ENCODE measurements at regions not wholly inside any gene's neighbourhood (a gene's known extent, or its start where the extent isn't known, plus 50 kb on each side); places are given as distances from the start of the nearest gene placed in this dataset.
"Not testable (repeated sequence)": the region's sequence is repeated elsewhere in the genome, so short reads cannot be mapped to it uniquely, and the experiment has no call there.

GRCh38 chr18:37853706-37854105 lies 288.1 kb upstream of the CELF4 start:
- no peak for DNase-seq (ENCODE audit: low spot score in 2 of 2)
- H3K9me3 Mint-ChIP-seq, result peaks cover 19 to 24% of the 10 kb centered on the region in 2 donors
- H3K36me3 Mint-ChIP-seq, result no peaks in the 10 kb centered on the region
- peak overlapping the region in 1 of 2 donors; percentile 2 for H3K27ac Mint-ChIP-seq
- no peak for ATAC-seq

DNA sequence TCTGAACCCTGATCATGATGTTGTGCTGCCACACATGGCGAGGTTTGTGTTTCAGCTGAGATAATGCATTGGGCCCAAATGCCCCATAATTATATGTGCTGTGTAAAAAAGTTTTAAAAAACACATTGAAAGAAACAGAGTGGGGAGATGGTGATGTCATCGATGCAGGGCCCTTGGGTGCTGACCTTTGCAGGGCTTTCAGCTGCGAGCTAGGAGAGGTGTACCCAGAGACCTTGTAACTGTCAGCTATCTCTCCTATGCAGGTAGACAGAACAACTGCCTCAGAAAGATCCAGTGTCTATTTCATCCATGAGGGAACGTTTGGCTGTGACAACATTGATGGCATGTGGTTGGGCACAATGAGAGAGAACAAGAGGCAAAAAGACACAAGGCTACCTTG lies 286.9 kb upstream of the CELF4 start:
- Mint-ChIP-seq H3K9me3 (peaks cover 16% of the 10 kb centered on the region in 2 donors), H3K36me3 (no peaks in the 10 kb centered on the region), H3K27ac (no peak overlapping the region)
- ATAC-seq (no peak), DNase-seq (ENCODE audit: low spot score in 2 of 2) (no peak)

DNA sequence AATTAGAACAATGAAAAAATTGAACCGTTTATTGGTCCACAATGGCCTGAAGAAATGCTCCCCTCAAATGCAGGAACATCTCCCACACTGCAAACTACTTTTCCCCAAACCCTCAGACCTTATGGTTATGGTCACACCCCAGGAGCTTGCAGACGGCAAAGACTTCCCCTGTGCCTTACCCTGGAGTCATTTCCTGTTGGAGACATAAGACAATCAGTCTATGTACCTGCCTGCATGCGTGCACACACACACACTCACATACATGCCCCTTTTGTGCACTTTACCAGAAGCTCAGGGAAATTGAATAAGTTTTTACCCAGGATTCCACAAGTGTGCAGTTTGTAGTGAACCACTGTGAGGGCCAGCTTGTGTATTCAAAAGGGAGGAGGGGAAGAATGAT lies 281.9 kb upstream of the CELF4 start:
- no peak for ATAC-seq
- peaks cover 7 to 8% of the 10 kb centered on the region in 2 donors for H3K9me3 Mint-ChIP-seq
- H3K27ac Mint-ChIP-seq, result no peak overlapping the region
- no peaks in the 10 kb centered on the region for H3K36me3 Mint-ChIP-seq
- DNase-seq (ENCODE audit: low spot score in 2 of 2), result no peak

DNA sequence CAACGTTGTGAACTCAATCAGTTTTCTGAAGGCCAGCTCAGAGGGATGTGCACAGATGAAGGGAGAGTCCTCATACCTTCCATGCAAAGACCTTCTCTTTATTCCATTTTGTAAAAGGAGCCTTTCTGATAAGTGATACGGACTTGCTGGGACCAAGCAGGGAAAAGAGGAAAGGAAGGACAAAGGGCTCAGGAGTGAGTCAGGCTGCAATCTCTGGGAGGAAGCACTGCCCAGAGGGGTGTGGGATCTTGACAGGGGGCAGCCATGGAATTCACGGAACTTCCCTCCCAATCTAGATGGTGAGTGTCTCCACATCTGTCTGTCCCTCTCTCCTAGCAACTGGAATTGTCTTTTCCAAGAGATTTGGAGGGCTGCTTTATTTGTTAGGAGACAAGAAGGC lies 281.4 kb upstream of the CELF4 start:
- DNase-seq (ENCODE audit: low spot score in 2 of 2) (no peak), ATAC-seq (no peak)
- Mint-ChIP-seq H3K27ac (no peak overlapping the region), H3K36me3 (no peaks in the 10 kb centered on the region), H3K9me3 (peaks cover 7 to 8% of the 10 kb centered on the region in 2 donors)

GRCh38 chr18:37845498-37845897 lies 279.9 kb upstream of the CELF4 start:
- Mint-ChIP-seq H3K36me3 (no peaks in the 10 kb centered on the region), H3K9me3 (peaks cover 3 to 4% of the 10 kb centered on the region in 2 donors), H3K27ac (no peak overlapping the region)
- DNase-seq (ENCODE audit: low spot score in 2 of 2) (no peak), ATAC-seq (no peak)

- Mint-ChIP-seq H3K27ac (no peak overlapping the region), H3K9me3 (peaks cover 0 to 3% of the 10 kb centered on the region in 2 donors), H3K36me3 (no peaks in the 10 kb centered on the region)
- DNase-seq (ENCODE audit: low spot score in 2 of 2) (no peak), ATAC-seq (no peak)
Measured at GRCh38 chr18:37844209-37844970, 278.8 kb upstream of the CELF4 start.

DNA sequence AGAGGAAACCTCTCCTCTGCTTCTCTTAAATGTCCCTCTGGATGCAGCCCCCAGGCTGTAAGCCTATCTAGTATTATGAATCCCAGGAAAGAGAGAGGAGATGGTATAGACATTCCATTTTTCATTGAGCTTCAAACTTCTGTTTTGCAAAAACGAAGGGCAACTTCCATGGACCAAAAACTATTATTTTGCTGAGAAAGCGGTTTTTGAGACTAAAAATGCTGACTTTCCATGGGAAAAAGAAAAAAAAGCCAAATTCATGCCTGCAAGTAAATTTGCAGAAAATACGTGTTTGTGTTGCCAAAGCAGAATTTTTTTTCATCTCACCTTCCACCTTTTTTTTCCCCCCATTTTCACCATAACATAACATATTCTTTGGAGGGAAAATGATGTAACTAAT lies 272.5 kb upstream of the CELF4 start:
- no peak for ATAC-seq
- no peak for DNase-seq (ENCODE audit: low spot score in 2 of 2)
- Mint-ChIP-seq H3K36me3 (peaks cover 0 to 9% of the 10 kb centered on the region in 2 donors), H3K9me3 (peaks cover 4 to 10% of the 10 kb centered on the region in 2 donors), H3K27ac (no peak overlapping the region)

DNA sequence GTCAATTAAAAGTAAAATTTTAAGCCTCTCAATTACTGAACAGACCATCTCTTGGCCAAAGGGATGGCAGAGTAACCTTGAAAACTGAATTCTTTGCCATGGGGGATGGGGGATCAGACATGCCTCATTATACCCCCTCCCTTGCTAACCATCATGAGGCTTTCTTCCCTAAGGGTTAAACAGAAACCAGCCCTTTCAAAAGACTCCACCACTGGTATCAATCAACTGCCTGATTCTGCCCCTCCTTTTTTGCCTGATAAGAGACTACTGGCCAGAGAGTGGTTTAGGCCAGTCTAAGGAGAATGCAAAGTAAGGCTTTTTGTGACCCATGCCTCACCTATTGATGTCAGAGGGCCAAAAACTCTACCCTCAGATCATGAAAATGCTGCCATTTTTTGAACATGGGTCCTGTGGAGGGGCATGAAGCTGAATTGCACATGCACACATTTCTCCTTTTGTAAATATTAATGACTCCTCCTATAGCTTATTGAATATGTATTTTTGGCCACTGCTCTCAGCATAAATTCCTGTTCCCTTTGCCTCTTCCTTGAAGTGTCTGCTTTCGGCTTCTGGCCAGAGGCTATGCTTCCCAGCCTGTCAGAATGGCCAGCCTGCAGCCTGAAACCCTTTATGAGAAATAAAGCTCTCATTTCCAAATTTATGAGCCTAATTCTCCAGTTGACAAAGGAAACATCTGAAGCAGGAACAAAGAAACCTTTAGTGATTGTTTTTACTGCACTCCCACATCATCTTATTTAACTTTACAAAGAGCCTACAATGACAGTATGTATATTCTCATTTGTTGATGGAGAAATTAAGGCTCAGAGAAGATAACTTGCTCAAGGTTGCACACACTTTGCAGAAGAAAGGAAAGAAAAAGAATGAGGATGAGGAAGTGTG lies 270.7 kb upstream of the CELF4 start:
- Mint-ChIP-seq H3K9me3 (peaks cover 11 to 14% of the 10 kb centered on the region in 2 donors), H3K36me3 (peaks cover 0 to 9% of the 10 kb centered on the region in 2 donors), H3K27ac (no peak overlapping the region)
- ATAC-seq, result no peak
- no peak for DNase-seq (ENCODE audit: low spot score in 2 of 2)

DNA sequence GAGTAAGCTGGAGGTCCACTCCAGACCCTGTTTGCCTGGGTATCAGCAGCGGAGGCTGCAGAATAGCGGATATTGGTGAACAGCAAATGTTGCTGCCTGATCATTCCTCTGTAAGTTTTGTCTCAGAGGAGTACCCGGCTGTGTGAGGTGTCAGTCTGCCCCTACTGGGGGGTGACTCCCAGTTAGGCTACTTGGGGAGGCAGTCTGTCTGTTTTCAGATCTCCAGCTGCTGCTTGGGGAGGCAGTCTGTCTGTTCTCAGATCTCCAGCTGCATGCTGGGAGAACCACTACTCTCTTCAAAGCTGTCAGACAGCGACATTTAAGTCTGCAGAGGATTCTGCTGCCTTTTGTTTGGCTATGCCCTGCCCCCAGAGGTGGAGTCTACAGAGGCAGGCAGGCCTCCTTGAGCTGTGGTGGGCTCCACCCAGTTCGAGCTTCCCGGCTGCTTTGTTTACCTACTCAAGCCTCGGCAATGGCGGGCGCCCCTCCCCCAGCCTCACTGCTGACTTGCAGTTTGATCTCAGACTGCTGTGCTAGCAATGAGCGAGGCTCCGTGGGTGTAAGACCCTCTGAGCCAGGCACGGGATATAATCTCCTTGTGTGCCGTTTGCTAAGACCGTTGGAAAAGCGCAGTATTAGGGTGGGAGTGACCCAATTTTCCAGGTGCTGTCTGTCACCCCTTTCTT lies 266.6 kb upstream of the CELF4 start:
- H3K36me3 Mint-ChIP-seq; DNase-seq (ENCODE audit: low spot score in 2 of 2); ATAC-seq; H3K27ac Mint-ChIP-seq: not testable (repeated sequence)
- peaks cover 11 to 13% of the 10 kb centered on the region in 2 donors for H3K9me3 Mint-ChIP-seq

DNA sequence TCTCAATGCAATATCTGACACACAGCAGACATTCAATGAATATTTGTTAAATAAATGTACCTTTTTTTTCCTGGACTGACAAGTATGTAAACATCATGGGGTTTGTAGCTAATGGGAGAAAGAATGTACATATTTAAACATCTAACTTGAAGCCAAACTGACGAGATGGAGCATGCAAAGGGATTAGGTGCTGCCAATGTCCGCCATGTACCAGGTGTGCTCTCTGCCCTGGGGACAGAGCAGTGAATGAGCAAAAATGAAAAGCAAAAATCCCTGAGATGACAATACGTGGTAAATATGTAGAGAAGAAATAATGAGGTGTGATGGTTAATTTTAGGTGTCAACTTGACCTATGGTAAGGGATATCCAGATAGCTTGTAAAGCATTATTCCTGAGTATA lies 247.4 kb upstream of the CELF4 start:
- Mint-ChIP-seq H3K27ac (no peak overlapping the region), H3K9me3 (peaks cover 23 to 37% of the 10 kb centered on the region in 2 donors), H3K36me3 (peaks cover 0 to 8% of the 10 kb centered on the region in 2 donors)
- no peak for DNase-seq (ENCODE audit: low spot score in 2 of 2)
- no peak for ATAC-seq

DNA sequence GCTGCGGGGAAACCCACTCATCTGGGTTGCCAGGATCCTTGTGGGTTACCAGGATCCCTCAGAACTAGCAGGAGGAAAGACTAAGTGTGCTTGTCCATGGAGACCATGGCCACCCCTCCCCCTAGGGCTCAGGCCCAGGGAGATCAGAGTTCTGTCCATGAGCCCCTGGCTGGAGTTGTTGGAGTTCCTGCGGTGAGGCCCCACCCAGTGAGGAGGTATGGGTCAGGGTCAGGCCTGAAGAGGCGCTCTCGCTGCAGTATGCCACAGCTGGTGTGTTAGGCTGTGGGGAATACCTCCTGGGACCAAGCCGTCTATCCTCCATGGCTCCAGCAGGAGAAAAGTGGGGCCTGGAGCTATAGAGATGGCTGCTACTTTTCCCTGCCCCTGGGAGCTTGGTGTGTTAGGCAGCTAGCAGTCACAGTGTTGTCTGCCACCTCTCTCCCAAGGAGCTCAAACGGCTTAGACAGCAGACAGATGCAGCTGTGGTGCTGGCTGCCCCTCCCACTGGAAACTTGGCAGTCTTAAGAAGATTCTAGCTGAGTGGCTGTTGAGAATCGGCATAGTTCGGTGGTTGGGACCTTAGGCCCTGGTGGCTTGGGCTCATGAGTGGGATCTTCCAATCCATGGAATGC lies 240.3 kb upstream of the CELF4 start:
- Mint-ChIP-seq H3K36me3 (peaks cover 0 to 6% of the 10 kb centered on the region in 2 donors), H3K9me3 (peaks cover 15 to 30% of the 10 kb centered on the region in 2 donors), H3K27ac (no peak overlapping the region)
- ATAC-seq, result no peak
- DNase-seq (ENCODE audit: low spot score in 2 of 2), result no peak

- DNase-seq (ENCODE audit: low spot score in 2 of 2), result no peak
- H3K9me3 Mint-ChIP-seq, result peaks cover 0 to 10% of the 10 kb centered on the region in 2 donors
- no peak for ATAC-seq
- no peaks in the 10 kb centered on the region for H3K36me3 Mint-ChIP-seq
- H3K27ac Mint-ChIP-seq, result no peak overlapping the region
Measured at GRCh38 chr18:37796823-37797349, 231.3 kb upstream of the CELF4 start.

GRCh38 chr18:37787452-37787851 lies 221.9 kb upstream of the CELF4 start:
- no peak overlapping the region for H3K27ac Mint-ChIP-seq
- no peak for DNase-seq (ENCODE audit: low spot score in 2 of 2)
- ATAC-seq, result no peak
- H3K9me3 Mint-ChIP-seq, result peaks cover 5 to 8% of the 10 kb centered on the region in 2 donors
- H3K36me3 Mint-ChIP-seq, result no peaks in the 10 kb centered on the region

DNA sequence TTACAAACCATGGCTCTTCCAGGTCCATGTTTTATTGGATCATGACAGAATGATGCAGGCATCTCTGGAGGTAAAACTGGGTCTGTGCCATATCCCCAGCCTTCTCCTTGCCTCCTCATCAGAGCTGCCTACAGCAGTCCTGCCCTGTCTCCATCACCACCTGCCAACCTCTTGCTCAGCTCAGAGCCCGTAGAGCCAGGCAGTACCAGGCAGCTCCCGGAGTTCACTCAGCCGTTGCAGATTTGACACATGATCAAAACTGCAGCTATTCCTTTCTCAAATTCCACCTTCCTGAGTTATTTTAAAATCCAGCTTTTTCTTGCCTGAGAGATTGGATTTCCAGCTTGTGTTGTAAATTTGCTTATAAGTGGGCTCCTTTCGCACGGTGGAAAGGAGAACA lies 218.2 kb upstream of the CELF4 start:
- no peak for ATAC-seq
- H3K9me3 Mint-ChIP-seq, result peaks cover 3 to 5% of the 10 kb centered on the region in 2 donors
- H3K27ac Mint-ChIP-seq, result no peak overlapping the region
- no peak for DNase-seq (ENCODE audit: low spot score in 2 of 2)
- no peaks in the 10 kb centered on the region for H3K36me3 Mint-ChIP-seq

GRCh38 chr18:37779220-37779619 lies 213.6 kb upstream of the CELF4 start:
- DNase-seq (ENCODE audit: low spot score in 2 of 2) (no peak), ATAC-seq (no peak)
- peaks cover 0 to 5% of the 10 kb centered on the region in 2 donors for H3K36me3 Mint-ChIP-seq
- H3K27ac Mint-ChIP-seq, result no peak overlapping the region
- H3K9me3 Mint-ChIP-seq, result peaks cover 5 to 8% of the 10 kb centered on the region in 2 donors

GRCh38 chr18:37778417-37779165 lies 213.0 kb upstream of the CELF4 start:
- Mint-ChIP-seq H3K36me3 (peaks cover 0 to 5% of the 10 kb centered on the region in 2 donors), H3K27ac (no peak overlapping the region), H3K9me3 (peaks cover 5 to 8% of the 10 kb centered on the region in 2 donors)
- DNase-seq (ENCODE audit: low spot score in 2 of 2) (peak in 1 of 2 donors; percentile 63), ATAC-seq (peak in 1 of 2 donors; percentile 59)

Measured in activated naive CD4-positive, alpha-beta T cell treated with anti-CD3 and anti-CD28 coated beads, Interleukin-2, amount 50 U/mL, for 72 hours (primary cell).